HCT116 (cell line): ENCODE measurements at regions not wholly inside any gene's neighbourhood (a gene's known extent, or its start where the extent isn't known, plus 50 kb on each side); places are given as distances from the start of the nearest gene placed in this dataset.

Experiments used
- ATAC-seq: fragments of 200-7000 bp; cut with Tn5 transposase; 2 replicates; pipeline ENCODE4 v1.9.1; 2020; ENCODE audit warnings: mild to moderate bottlenecking, moderate library complexity
- BruUV-seq: library from RNA; stranded (reverse); fragments of 400-500 nt; replicated peaks from 2 replicates; lab custom pipeline; 2021; lab: Mats Ljungman, UMichigan
- CTCF ChIA-PET: fragments of 300-600 bp; sonication (Branson Sonifier 250); formaldehyde crosslinking; loops from one replicate; lab custom pipeline; 2021; ENCODE audit warnings: antibody characterized with exemption; lab: Charles Lee
- POLR2A ChIA-PET: fragments of 300-600, 350-600 bp; sonication (Branson Sonifier 250); formaldehyde crosslinking; loops from one replicate; lab custom pipeline; 2021; ENCODE audit warnings: antibody characterized with exemption; lab: Charles Lee
- RAD21 ChIA-PET, 2 experiments: fragments of 300-600 bp; sonication (Branson Sonifier 250); formaldehyde crosslinking; loops; one replicate each; lab custom pipeline; 2023; ENCODE audit warnings: low total read pairs in 2 of 2; ENCODE audit not compliant: uncharacterized antibody in 2 of 2, unreplicated experiment in 2 of 2, low non-redundant PET in 1 of 2; lab: Charles Lee
- DNase-seq: peaks from one replicate; pipeline ENCODE4 v3.0.0-alpha.2; 2010; ENCODE audit warnings: low read depth, low spot score
- H2AFZ ChIP-seq: fragments of 200-600 bp; shearing (Covaris generic), sonication (generic); 2 replicates; pipeline ENCODE4 v1.6.1; 2017; ENCODE audit warnings: low read depth, mixed run types, mixed read lengths, antibody characterized with exemption, low read length; ENCODE audit not compliant: poor library complexity, severe bottlenecking
- H3K27ac ChIP-seq: 2 replicates; pipeline ENCODE4 v1.5.1; 2012; ENCODE audit warnings: low read depth, low read length
- H3K27me3 ChIP-seq: fragments of 200-600 bp; sonication (generic); 2 replicates; pipeline ENCODE4 v1.6.1; 2016; ENCODE audit warnings: mixed run types, low read length, mixed read lengths; ENCODE audit not compliant: insufficient read depth
- H3K36me3 ChIP-seq, 2 experiments: fragments of 200-500 bp in 1 of 2; fragments of 200-600 bp in 1 of 2; sonication (Bioruptor generic) in 1 of 2; sonication (generic) in 1 of 2; 2 replicates each; pipeline versions ENCODE4 v1.5.1 to v1.6.1; 2014 to 2016; ENCODE audit warnings: low read length in 2 of 2, inconsistent platforms in 1 of 2, mixed read lengths in 1 of 2, mixed run types in 1 of 2; ENCODE audit not compliant: insufficient read depth in 2 of 2, control insufficient read depth in 1 of 2
- H3K4me1 ChIP-seq, 2 experiments: fragments of 200-600 bp in 1 of 2; sonication (generic) in 1 of 2; 2 replicates each; pipeline versions ENCODE4 v1.5.1 to v1.6.1; 2012 to 2017; ENCODE audit warnings: low read length in 2 of 2, inconsistent platforms in 1 of 2, mild to moderate bottlenecking in 1 of 2, mixed read lengths in 1 of 2, mixed run types in 1 of 2, moderate library complexity in 1 of 2; ENCODE audit not compliant: insufficient read depth in 2 of 2, control insufficient read depth in 1 of 2
- H3K4me2 ChIP-seq: fragments of 200-600 bp; sonication (generic); 2 replicates; pipeline ENCODE4 v1.6.1; 2017; ENCODE audit warnings: mixed run types, low read length, mixed read lengths
- H3K4me3 ChIP-seq, 2 experiments: fragments of 200-600 bp in 1 of 2; sonication (generic) in 1 of 2; replicated peaks in 1 of 2; 2 replicates each; pipeline ENCODE4 v1.5.1; 2011 to 2016; ENCODE audit warnings: low read length in 2 of 2, control low read depth in 1 of 2, low read depth in 1 of 2, mild to moderate bottlenecking in 1 of 2, mixed read lengths in 1 of 2, mixed run types in 1 of 2
- H3K79me2 ChIP-seq: fragments of 200-600 bp; sonication (generic); 2 replicates; pipeline ENCODE4 v1.6.1; 2017; ENCODE audit warnings: mild to moderate bottlenecking, mixed run types, low read length, moderate library complexity, mixed read lengths; ENCODE audit not compliant: insufficient read depth
- H3K9ac ChIP-seq: fragments of 200-600 bp; sonication (generic); 2 replicates; pipeline ENCODE4 v1.6.1; 2016; ENCODE audit warnings: low read length, mixed read lengths
- H3K9me2 ChIP-seq: fragments of 200-600 bp; sonication (generic), shearing (Covaris generic); 2 replicates; pipeline ENCODE4 v1.6.1; 2017; ENCODE audit warnings: mixed run types, mild to moderate bottlenecking, moderate library complexity; ENCODE audit not compliant: insufficient read depth
- H3K9me3 ChIP-seq, 2 experiments: fragments of 200-500 bp in 1 of 2; fragments of 200-600 bp in 1 of 2; sonication (Bioruptor generic) in 1 of 2; sonication (generic) in 1 of 2; 2 replicates each; pipeline ENCODE4 v1.6.1; 2014 to 2017; ENCODE audit warnings: low read length in 2 of 2, mixed read lengths in 2 of 2, inconsistent platforms in 1 of 2, low read depth in 1 of 2, mild to moderate bottlenecking in 1 of 2, mixed run types in 1 of 2, moderate library complexity in 1 of 2; ENCODE audit not compliant: control insufficient read depth in 1 of 2, insufficient read depth in 1 of 2
- H4K20me1 ChIP-seq: fragments of 200-600 bp; sonication (generic), shearing (Covaris generic); 2 replicates; pipeline ENCODE4 v1.6.1; 2017; ENCODE audit warnings: mixed run types, mild to moderate bottlenecking, moderate library complexity; ENCODE audit not compliant: insufficient read depth
- CEBPB ChIP-seq: IDR thresholded peaks from 2 replicates; pipeline ENCODE4 v1.6.1; 2012; ENCODE audit warnings: low read depth
- EZH2phosphoT487 ChIP-seq: fragments of 200-600 bp; IDR thresholded peaks from 2 replicates; pipeline ENCODE4 v1.6.1; 2018; ENCODE audit warnings: antibody characterized with exemption, borderline replicate concordance
- POLR2AphosphoS5 ChIP-seq: IDR thresholded peaks from 2 replicates; pipeline ENCODE4 v1.6.1; 2011; ENCODE audit warnings: mild to moderate bottlenecking, low read depth, low read length, moderate library complexity
- RAD21 ChIP-seq: IDR thresholded peaks from 2 replicates; pipeline ENCODE4 v1.6.1; 2012; ENCODE audit warnings: low read depth, mild to moderate bottlenecking
- SIN3A ChIP-seq: IDR thresholded peaks from 2 replicates; pipeline ENCODE4 v1.6.1; 2012; ENCODE audit warnings: low read depth
- SRF ChIP-seq: IDR thresholded peaks from 2 replicates; pipeline ENCODE4 v1.6.1; 2012; ENCODE audit warnings: low read depth
- YY1 ChIP-seq: IDR thresholded peaks from 2 replicates; pipeline ENCODE4 v1.6.1; 2011; ENCODE audit warnings: low read length, low read depth, moderate library complexity, mild to moderate bottlenecking; ENCODE audit not compliant: insufficient replicate concordance; ENCODE audit errors: extremely low read depth
- ZNF274 ChIP-seq: fragments of 200-500 bp; sonication (Bioruptor generic); IDR thresholded peaks from 2 replicates; pipeline ENCODE4 v1.6.1; 2014; ENCODE audit warnings: mild to moderate bottlenecking, low read depth, low read length, inconsistent platforms
- intact Hi-C: fragments of 100-400 bp; cut with micrococcal nuclease; formaldehyde crosslinking; loops from 2 replicates; pipeline ENCODE4 v1.10.0; 2022
- TF ChIP-seq, protein P1 (sequence below): IDR thresholded peaks from 2 replicates; pipeline ENCODE4 v1.6.1; 2012
- TF ChIP-seq, protein P2 (sequence below), 3 experiments: fragments of 200-600 bp in 1 of 3; sonication (generic) in 1 of 3; IDR thresholded peaks in 2 of 3; conservative IDR thresholded peaks in 1 of 3; 2 replicates each; pipeline ENCODE4 v1.5.1; 2012 to 2017; ENCODE audit warnings: low read depth in 2 of 3, low read length in 2 of 3, antibody characterized with exemption in 1 of 3, borderline replicate concordance in 1 of 3, control low read depth in 1 of 3, mild to moderate bottlenecking in 1 of 3, mixed read lengths in 1 of 3, mixed run types in 1 of 3, moderate library complexity in 1 of 3; ENCODE audit not compliant: insufficient read depth in 1 of 3
- TF ChIP-seq, protein P3 (sequence below): IDR thresholded peaks from 2 replicates; pipeline ENCODE4 v1.6.1; 2012; ENCODE audit warnings: low read depth

DNA sequence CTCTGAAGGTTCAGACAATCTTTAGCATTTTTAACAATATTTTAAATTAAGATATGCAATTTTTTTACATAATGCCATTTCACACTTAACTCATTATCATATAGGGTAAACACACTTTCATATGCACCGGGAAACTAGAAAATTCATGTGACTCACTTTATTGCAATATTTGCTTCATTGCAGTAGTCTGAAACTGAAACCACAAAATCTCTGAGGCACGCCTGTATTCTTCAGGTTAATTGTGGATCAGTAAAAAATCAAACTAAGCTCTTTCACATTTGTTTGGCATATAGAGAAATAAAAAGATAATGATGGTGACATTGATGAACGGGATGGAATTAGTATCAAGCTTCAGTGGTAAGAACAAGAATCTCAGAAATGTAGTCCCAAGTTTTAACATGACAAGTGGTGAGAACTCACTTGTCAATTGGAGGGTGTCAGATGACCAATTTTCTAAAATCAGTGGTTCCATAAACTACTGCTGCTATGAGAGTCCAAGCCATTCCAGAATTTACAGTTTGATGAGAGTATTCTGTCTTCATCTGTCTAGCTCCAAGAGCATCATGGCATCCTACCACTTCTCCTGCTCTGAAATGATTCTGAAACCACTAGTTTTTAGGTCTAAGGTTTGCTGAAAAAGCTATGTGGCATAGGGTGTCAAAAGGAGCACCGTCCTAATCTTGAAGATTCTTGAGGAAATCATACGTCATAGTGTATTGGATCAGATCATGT lies 281.0 kb downstream of the PTPRC start:
- ChIA-PET CTCF (no interaction called here), POLR2A (no interaction called here), RAD21 (no interaction called here)
- H3K9me2 ChIP-seq = no peaks in the 10 kb centered on the region
- H2AFZ ChIP-seq = no peak overlapping the region
- no TSS peak for BruUV-seq
- H3K27me3 ChIP-seq = no peaks in the 10 kb centered on the region
- H3K9ac ChIP-seq = no peak overlapping the region
- H3K27ac ChIP-seq = no peak overlapping the region
- peaks cover 5% of the 10 kb centered on the region for H3K79me2 ChIP-seq
- intact Hi-C loops = no loop called here
- H3K4me1 ChIP-seq = peaks cover 5 to 14% of the 10 kb centered on the region in 2 experiments
- no peak overlapping the region for H3K4me3 ChIP-seq
- H4K20me1 ChIP-seq = no peaks in the 10 kb centered on the region
- H3K4me2 ChIP-seq = no peak overlapping the region
- DNase-seq (no peak), ATAC-seq (no peak)
- H3K9me3 ChIP-seq = no peaks in the 10 kb centered on the region
- TF ChIP-seq CEBPB (no peak), RAD21 (no peak), SIN3A (no peak)
- TF ChIP-seq, protein P1, sequence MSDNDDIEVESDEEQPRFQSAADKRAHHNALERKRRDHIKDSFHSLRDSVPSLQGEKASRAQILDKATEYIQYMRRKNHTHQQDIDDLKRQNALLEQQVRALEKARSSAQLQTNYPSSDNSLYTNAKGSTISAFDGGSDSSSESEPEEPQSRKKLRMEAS = no peak
- H3K36me3 ChIP-seq = no peaks in the 10 kb centered on the region

DNA sequence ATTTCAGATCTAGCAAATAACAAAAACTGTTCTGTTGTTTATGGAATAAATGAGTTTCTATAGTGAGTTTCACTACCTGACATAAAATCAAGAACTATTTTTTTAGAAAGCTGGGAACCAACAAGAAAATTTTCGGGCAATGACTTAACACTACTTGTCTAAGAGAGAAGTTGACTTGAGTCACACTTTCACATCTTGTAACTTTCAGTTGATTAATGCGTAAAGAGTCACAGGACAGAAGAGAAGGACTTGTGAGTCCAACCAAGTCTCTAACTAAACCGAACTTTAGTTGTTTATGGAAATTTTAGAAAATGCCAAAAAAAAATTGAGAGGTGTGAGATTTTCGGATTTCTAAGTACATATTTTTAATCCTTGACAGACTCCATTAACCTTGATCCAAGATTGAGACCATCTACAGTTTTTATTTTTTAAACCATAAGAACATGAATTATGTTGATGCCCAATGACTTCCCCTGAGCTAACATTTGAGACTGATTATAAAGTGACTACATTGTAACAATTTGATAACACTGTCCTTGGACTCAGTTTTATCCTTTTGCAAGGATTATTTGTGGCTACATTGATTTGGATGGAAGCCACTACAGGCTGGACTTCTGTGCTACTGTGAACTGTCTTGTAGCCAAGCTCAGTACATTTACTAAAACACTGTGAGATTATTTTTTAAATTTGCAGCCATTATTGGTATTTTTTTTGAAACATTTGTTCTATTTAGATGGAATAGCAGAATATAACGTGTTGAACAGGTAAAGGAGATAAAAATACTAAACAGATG lies 284.0 kb downstream of the PTPRC start:
- no peaks in the 10 kb centered on the region; the same call in 1 of the 2 replicates for H3K9me2 ChIP-seq
- no peaks in the 10 kb centered on the region for H3K36me3 ChIP-seq
- H3K4me2 ChIP-seq = no peak overlapping the region
- ChIA-PET RAD21 (no interaction called here), CTCF (no interaction called here), POLR2A (no interaction called here)
- ATAC-seq (no peak), DNase-seq (no peak)
- no peaks in the 10 kb centered on the region for H4K20me1 ChIP-seq
- peaks cover 12% of the 10 kb centered on the region; the same call in 1 of the 2 replicates for H3K79me2 ChIP-seq
- H3K9me3 ChIP-seq = no peaks in the 10 kb centered on the region
- H3K4me1 ChIP-seq = no peaks in the 10 kb centered on the region
- intact Hi-C loops = no loop called here
- no TSS peak for BruUV-seq
- H3K4me3 ChIP-seq = no peak overlapping the region
- H3K9ac ChIP-seq = no peak overlapping the region
- H3K27me3 ChIP-seq = no peaks in the 10 kb centered on the region
- H2AFZ ChIP-seq = no peak overlapping the region
- TF ChIP-seq, protein P2, sequence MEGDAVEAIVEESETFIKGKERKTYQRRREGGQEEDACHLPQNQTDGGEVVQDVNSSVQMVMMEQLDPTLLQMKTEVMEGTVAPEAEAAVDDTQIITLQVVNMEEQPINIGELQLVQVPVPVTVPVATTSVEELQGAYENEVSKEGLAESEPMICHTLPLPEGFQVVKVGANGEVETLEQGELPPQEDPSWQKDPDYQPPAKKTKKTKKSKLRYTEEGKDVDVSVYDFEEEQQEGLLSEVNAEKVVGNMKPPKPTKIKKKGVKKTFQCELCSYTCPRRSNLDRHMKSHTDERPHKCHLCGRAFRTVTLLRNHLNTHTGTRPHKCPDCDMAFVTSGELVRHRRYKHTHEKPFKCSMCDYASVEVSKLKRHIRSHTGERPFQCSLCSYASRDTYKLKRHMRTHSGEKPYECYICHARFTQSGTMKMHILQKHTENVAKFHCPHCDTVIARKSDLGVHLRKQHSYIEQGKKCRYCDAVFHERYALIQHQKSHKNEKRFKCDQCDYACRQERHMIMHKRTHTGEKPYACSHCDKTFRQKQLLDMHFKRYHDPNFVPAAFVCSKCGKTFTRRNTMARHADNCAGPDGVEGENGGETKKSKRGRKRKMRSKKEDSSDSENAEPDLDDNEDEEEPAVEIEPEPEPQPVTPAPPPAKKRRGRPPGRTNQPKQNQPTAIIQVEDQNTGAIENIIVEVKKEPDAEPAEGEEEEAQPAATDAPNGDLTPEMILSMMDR (IDR thresholded peaks at IDR 0.05 in 2 of 3, conservative IDR thresholded peaks at IDR 0.05 in 1 of 3; ENCODE audit: borderline replicate concordance in 1 of 3, insufficient read depth in 1 of 3, low read depth in 2 of 3, low read length in 2 of 3) = no peak
- TF ChIP-seq YY1 (no peak), ZNF274 (no peak), RAD21 (no peak), SRF (no peak), SIN3A (no peak), POLR2AphosphoS5 (no peak), EZH2phosphoT487 (no peak)
- TF ChIP-seq, protein P1 = no peak
- TF ChIP-seq, protein P3, sequence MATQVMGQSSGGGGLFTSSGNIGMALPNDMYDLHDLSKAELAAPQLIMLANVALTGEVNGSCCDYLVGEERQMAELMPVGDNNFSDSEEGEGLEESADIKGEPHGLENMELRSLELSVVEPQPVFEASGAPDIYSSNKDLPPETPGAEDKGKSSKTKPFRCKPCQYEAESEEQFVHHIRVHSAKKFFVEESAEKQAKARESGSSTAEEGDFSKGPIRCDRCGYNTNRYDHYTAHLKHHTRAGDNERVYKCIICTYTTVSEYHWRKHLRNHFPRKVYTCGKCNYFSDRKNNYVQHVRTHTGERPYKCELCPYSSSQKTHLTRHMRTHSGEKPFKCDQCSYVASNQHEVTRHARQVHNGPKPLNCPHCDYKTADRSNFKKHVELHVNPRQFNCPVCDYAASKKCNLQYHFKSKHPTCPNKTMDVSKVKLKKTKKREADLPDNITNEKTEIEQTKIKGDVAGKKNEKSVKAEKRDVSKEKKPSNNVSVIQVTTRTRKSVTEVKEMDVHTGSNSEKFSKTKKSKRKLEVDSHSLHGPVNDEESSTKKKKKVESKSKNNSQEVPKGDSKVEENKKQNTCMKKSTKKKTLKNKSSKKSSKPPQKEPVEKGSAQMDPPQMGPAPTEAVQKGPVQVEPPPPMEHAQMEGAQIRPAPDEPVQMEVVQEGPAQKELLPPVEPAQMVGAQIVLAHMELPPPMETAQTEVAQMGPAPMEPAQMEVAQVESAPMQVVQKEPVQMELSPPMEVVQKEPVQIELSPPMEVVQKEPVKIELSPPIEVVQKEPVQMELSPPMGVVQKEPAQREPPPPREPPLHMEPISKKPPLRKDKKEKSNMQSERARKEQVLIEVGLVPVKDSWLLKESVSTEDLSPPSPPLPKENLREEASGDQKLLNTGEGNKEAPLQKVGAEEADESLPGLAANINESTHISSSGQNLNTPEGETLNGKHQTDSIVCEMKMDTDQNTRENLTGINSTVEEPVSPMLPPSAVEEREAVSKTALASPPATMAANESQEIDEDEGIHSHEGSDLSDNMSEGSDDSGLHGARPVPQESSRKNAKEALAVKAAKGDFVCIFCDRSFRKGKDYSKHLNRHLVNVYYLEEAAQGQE = no peak
- no peak overlapping the region for H3K27ac ChIP-seq
